GM12878 (cell line): ENCODE measurements at regions not wholly inside any gene's neighbourhood (a gene's known extent, or its start where the extent isn't known, plus 50 kb on each side); places are given as distances from the start of the nearest gene placed in this dataset.

ENCODE experiments used
- ATAC-seq: fragments of 200-7000 bp; cut with Tn5 transposase; 3 replicates; pipeline ENCODE4 v1.9.1; 2020; ENCODE audit warnings: mild to moderate bottlenecking, moderate library complexity
- BruUV-seq: library from RNA; stranded (reverse); fragments of 400-500 nt; replicated peaks from 2 replicates; lab custom pipeline; 2021; lab: Mats Ljungman, UMichigan
- CTCF ChIA-PET: fragments of 300-600 bp; sonication (Branson Sonifier 250); formaldehyde crosslinking; extraction: SDS; loops from one replicate; lab custom pipeline; 2021; ENCODE audit warnings: inconsistent platforms; lab: Yijun Ruan, JAX
- POLR2A ChIA-PET: fragments of 350-600 bp; formaldehyde crosslinking; extraction: SDS; loops from one replicate; lab custom pipeline; 2021; ENCODE audit warnings: inconsistent platforms; lab: Charles Lee
- RAD21 ChIA-PET: fragments of 300-600 bp; sonication (Branson Sonifier 250); formaldehyde crosslinking; loops from one replicate; lab custom pipeline; 2023; ENCODE audit warnings: antibody characterized with exemption; ENCODE audit not compliant: unreplicated experiment; lab: Charles Lee
- SMC1A ChIA-PET: fragments of 300-600 bp; sonication (Branson Sonifier 250); formaldehyde crosslinking; loops from one replicate; lab custom pipeline; 2023; ENCODE audit not compliant: unreplicated experiment, uncharacterized antibody; lab: Charles Lee
- DNase-seq: peaks from one replicate; pipeline ENCODE4 v3.0.0-alpha.2; 2011; ENCODE audit warnings: low read depth, low spot score
- FAIRE-seq: peaks from 3 replicates; lab custom pipeline; 2011; peaks lifted over from hg19 to GRCh38; lab: Jason Lieb, UNC
- H2AFZ ChIP-seq: 2 replicates; pipeline ENCODE4 v1.6.0; 2011; ENCODE audit warnings: low read depth, low read length, control low read depth; ENCODE audit not compliant: control insufficient read depth
- H3K27ac ChIP-seq: 2 replicates; pipeline ENCODE4 v1.5.1; 2011; ENCODE audit warnings: control low read depth; ENCODE audit not compliant: control insufficient read depth, insufficient read depth
- H3K27me3 ChIP-seq, 2 experiments: replicated peaks in 1 of 2; 2 replicates each; pipeline versions ENCODE4 v1.6.0 to v1.6.1; 2011; ENCODE audit warnings: low read length in 1 of 2; ENCODE audit not compliant: control insufficient read depth in 2 of 2, insufficient read depth in 2 of 2
- H3K36me3 ChIP-seq, 2 experiments: 2 replicates each; pipeline ENCODE4 v1.5.1; 2011; ENCODE audit warnings: low read length in 1 of 2; ENCODE audit not compliant: control insufficient read depth in 2 of 2, insufficient read depth in 2 of 2
- H3K4me1 ChIP-seq: 2 replicates; pipeline ENCODE4 v1.6.1; 2011; ENCODE audit warnings: mild to moderate bottlenecking, low read length, moderate library complexity, mixed read lengths; ENCODE audit not compliant: control insufficient read depth, insufficient read depth
- H3K4me2 ChIP-seq: 2 replicates; pipeline ENCODE4 v1.6.0; 2011; ENCODE audit warnings: control low read depth; ENCODE audit not compliant: control insufficient read depth, insufficient read depth
- H3K4me3 ChIP-seq: fragments of 200-600 bp; sonication (generic); 2 replicates; pipeline ENCODE4 v1.5.1; 2016
- H3K79me2 ChIP-seq: 2 replicates; pipeline ENCODE4 v1.6.0; 2011; ENCODE audit warnings: low read length; ENCODE audit not compliant: control insufficient read depth, insufficient read depth
- H3K9ac ChIP-seq: 2 replicates; pipeline ENCODE4 v1.8.0; 2011; ENCODE audit warnings: low read length, control low read depth, mixed read lengths; ENCODE audit not compliant: control insufficient read depth, insufficient read depth
- H3K9me3 ChIP-seq: replicated peaks from 3 replicates; pipeline ENCODE4 v1.5.1; 2011; ENCODE audit warnings: mild to moderate bottlenecking, low read length; ENCODE audit not compliant: control insufficient read depth, insufficient read depth
- H4K20me1 ChIP-seq: 2 replicates; pipeline ENCODE4 v1.6.0; 2011; ENCODE audit not compliant: control insufficient read depth, insufficient read depth
- BACH1 ChIP-seq: fragments of 450-650 bp; IDR thresholded peaks from 2 replicates; pipeline ENCODE4 v1.6.1; 2017; ENCODE audit warnings: mild to moderate bottlenecking, borderline replicate concordance
- HCFC1 ChIP-seq: fragments of 150-350 bp; IDR thresholded peaks from 2 replicates; pipeline ENCODE4 v1.6.1; 2014; ENCODE audit warnings: low read length
- KAT2A ChIP-seq: conservative IDR thresholded peaks from 2 replicates; pipeline ENCODE4 v1.6.1; 2011; ENCODE audit warnings: low read depth, low read length; ENCODE audit not compliant: control insufficient read depth
- MYB ChIP-seq: fragments of 150-350 bp; IDR thresholded peaks from 2 replicates; pipeline ENCODE4 v1.6.1; 2014; ENCODE audit warnings: mild to moderate bottlenecking, low read depth, low read length, borderline replicate concordance
- SP1 ChIP-seq: IDR thresholded peaks from one replicate; pipeline ENCODE4 v1.6.1; 2011; ENCODE audit warnings: low read depth, low read length
- SPI1 ChIP-seq: IDR thresholded peaks from 2 replicates; pipeline ENCODE4 v1.6.1; 2011; ENCODE audit warnings: low read depth, mild to moderate bottlenecking, low read length, moderate library complexity, borderline replicate concordance; ENCODE audit not compliant: insufficient read depth
- TAF1 ChIP-seq: IDR thresholded peaks from 2 replicates; pipeline ENCODE4 v1.6.1; 2011; ENCODE audit warnings: mild to moderate bottlenecking, low read depth, low read length, borderline replicate concordance
- ZBTB33 ChIP-seq: fragments of 450-650 bp; IDR thresholded peaks from 2 replicates; pipeline ENCODE4 v1.6.1; 2017; ENCODE audit warnings: mild to moderate bottlenecking
- WGBS: methylation state at CpG from one replicate; pipeline ENCODE4 v1.1.6; 2016; ENCODE audit warnings: low lambda C conversion rate; ENCODE audit not compliant: insufficient replicate concordance, insufficient coverage; ENCODE audit errors: missing lambda C conversion rate; 5-methylcytosine and 5-hydroxymethylcytosine counted together
- in situ Hi-C: fragments of 300-500 bp; cut with MboI; formaldehyde crosslinking; loops from 9 replicates; pipeline ENCODE4 v1.14.3; 2018; ENCODE audit warnings: mixed read lengths
- intact Hi-C: fragments of 100-400 bp; cut with micrococcal nuclease; formaldehyde crosslinking; loops from one replicate; pipeline ENCODE4 v1.14.2; 2022; ENCODE audit not compliant: unreplicated experiment
- TF ChIP-seq, protein P1 (sequence below): fragments of 450-650 bp; IDR thresholded peaks from 2 replicates; pipeline ENCODE4 v1.6.1; 2017; ENCODE audit warnings: antibody characterized with exemption, mild to moderate bottlenecking, moderate library complexity

GRCh38 chr1:13896932-13897331 is 196.9 kb downstream of the PRDM2 start (continued):
- no peak for TF ChIP-seq ZBTB33
- TF ChIP-seq, protein P1, sequence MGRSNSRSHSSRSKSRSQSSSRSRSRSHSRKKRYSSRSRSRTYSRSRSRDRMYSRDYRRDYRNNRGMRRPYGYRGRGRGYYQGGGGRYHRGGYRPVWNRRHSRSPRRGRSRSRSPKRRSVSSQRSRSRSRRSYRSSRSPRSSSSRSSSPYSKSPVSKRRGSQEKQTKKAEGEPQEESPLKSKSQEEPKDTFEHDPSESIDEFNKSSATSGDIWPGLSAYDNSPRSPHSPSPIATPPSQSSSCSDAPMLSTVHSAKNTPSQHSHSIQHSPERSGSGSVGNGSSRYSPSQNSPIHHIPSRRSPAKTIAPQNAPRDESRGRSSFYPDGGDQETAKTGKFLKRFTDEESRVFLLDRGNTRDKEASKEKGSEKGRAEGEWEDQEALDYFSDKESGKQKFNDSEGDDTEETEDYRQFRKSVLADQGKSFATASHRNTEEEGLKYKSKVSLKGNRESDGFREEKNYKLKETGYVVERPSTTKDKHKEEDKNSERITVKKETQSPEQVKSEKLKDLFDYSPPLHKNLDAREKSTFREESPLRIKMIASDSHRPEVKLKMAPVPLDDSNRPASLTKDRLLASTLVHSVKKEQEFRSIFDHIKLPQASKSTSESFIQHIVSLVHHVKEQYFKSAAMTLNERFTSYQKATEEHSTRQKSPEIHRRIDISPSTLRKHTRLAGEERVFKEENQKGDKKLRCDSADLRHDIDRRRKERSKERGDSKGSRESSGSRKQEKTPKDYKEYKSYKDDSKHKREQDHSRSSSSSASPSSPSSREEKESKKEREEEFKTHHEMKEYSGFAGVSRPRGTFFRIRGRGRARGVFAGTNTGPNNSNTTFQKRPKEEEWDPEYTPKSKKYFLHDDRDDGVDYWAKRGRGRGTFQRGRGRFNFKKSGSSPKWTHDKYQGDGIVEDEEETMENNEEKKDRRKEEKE = no peak
- TF ChIP-seq SP1 = no peak
- TF ChIP-seq TAF1 = no peak

DNA sequence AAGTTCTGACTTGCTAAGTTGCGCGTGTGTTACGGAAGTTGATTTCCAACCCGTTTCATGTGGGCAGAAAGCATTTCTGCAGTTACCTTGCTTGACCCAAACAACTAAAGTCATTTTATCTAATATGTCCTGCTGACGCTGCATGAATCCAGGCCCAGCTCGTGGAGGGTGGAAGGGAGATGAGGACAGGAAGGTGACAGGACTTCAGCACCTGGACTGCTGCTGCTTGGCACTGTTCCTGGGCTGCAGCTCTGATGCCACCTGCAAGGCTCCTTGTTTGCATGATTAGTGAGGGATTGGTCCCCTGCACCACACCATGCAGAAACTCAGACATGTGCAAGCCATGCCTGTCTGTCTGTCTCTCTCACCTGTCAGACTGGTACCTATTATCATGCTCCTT is 198.4 kb downstream of the PRDM2 start:
- DNase-seq = no peak
- no peak overlapping the region for H2AFZ ChIP-seq
- ChIA-PET SMC1A (interaction anchor here (1.1 kb wide), 1 partner anchor 11 kb away, joined by 3 read pairs; no protein-coding TSS in a partner anchor), CTCF (no interaction called here), POLR2A (no interaction called here)
- H3K27me3 ChIP-seq = peaks cover 0 to 5% of the 10 kb centered on the region in 2 experiments; a peak in 2 of 4 replicates
- ATAC-seq = no peak
- H3K27ac ChIP-seq = no peak overlapping the region
- no peaks in the 10 kb centered on the region for H3K4me1 ChIP-seq
- H3K9ac ChIP-seq = no peak overlapping the region
- 54% methylated on average over 6 of the region's 6 CpGs for WGBS
- intact Hi-C loops = no loop called here
- TF ChIP-seq KAT2A = no peak
- TF ChIP-seq BACH1 = no peak
- no peak for TF ChIP-seq SP1
- TF ChIP-seq SPI1 = no peak
- TF ChIP-seq MYB = no peak
- no peak for TF ChIP-seq HCFC1
- TF ChIP-seq TAF1 = no peak
- TF ChIP-seq, all 136 proteins: peak for 0
- no peak overlapping the region for H3K4me2 ChIP-seq
- in situ Hi-C loops = no loop called here
- RAD21 ChIA-PET = no interaction called here
- H3K4me3 ChIP-seq = no peak overlapping the region
- H3K9me3 ChIP-seq = no peaks in the 10 kb centered on the region
- no peaks in the 10 kb centered on the region for H3K36me3 ChIP-seq
- no TSS peak for BruUV-seq
- H4K20me1 ChIP-seq = no peaks in the 10 kb centered on the region
- no peaks in the 10 kb centered on the region for H3K79me2 ChIP-seq
- no peak for FAIRE-seq
